HL-60 (cell line): ENCODE measurements at regions not wholly inside any gene's neighbourhood (a gene's known extent, or its start where the extent isn't known, plus 50 kb on each side); places are given as distances from the start of the nearest gene placed in this dataset.

Experiments used
- CTCF ChIP-seq: IDR thresholded peaks from one replicate; pipeline ENCODE4 v1.5.1; 2011; ENCODE audit warnings: low read length, control low read depth, inconsistent platforms; ENCODE audit not compliant: insufficient read depth
- GABPA ChIP-seq: IDR thresholded peaks from 2 replicates; pipeline ENCODE4 v1.6.1; 2012; ENCODE audit warnings: low read depth
- POLR2AphosphoS5 ChIP-seq: IDR thresholded peaks from 2 replicates; pipeline ENCODE4 v1.6.1; 2012; ENCODE audit warnings: low read depth

- TF ChIP-seq CTCF (no peak), POLR2AphosphoS5 (no peak), GABPA (no peak)
Observed at GRCh38 chr5:106957336-106957735, 713.4 kb downstream of the EFNA5 start.
